Brain microvascular endothelial cell (primary cell): ENCODE measurements at regions not wholly inside any gene's neighbourhood (a gene's known extent, or its start where the extent isn't known, plus 50 kb on each side); places are given as distances from the start of the nearest gene placed in this dataset.

ENCODE experiments used
- DNase-seq: peaks from one replicate; pipeline ENCODE4 v3.0.0-alpha.2; 2020
- H3K27ac ChIP-seq: fragments of 250-450 bp; sonication (Bioruptor Pico); 2 replicates; pipeline ENCODE4 v1.5.1; 2020; ENCODE audit warnings: mild to moderate bottlenecking, moderate library complexity
- H3K27me3 ChIP-seq: fragments of 250-450 bp; sonication (Bioruptor Pico); replicated peaks from 2 replicates; pipeline ENCODE4 v1.5.1; 2020; ENCODE audit warnings: mild to moderate bottlenecking
- H3K36me3 ChIP-seq: fragments of 250-450 bp; sonication (Bioruptor Pico); replicated peaks from 2 replicates; pipeline ENCODE4 v1.5.1; 2020; ENCODE audit warnings: mild to moderate bottlenecking
- H3K4me3 ChIP-seq: 2 replicates; pipeline ENCODE4 v1.5.1; 2011; ENCODE audit warnings: low read depth, mild to moderate bottlenecking, control low read depth, low read length, moderate library complexity
- in situ Hi-C: cut with HindIII; loops from 2 replicates; pipeline ENCODE4 v1.10.0; 2017; ENCODE audit warnings: low sequenced_read_pairs, low pct_ligation_motif_present
- TF ChIP-seq, protein P1 (sequence below): IDR thresholded peaks from 2 replicates; pipeline ENCODE4 v1.5.1; 2011; ENCODE audit warnings: low read depth, mild to moderate bottlenecking, moderate library complexity, low read length, control low read depth, inconsistent platforms; ENCODE audit errors: missing control alignments

DNA sequence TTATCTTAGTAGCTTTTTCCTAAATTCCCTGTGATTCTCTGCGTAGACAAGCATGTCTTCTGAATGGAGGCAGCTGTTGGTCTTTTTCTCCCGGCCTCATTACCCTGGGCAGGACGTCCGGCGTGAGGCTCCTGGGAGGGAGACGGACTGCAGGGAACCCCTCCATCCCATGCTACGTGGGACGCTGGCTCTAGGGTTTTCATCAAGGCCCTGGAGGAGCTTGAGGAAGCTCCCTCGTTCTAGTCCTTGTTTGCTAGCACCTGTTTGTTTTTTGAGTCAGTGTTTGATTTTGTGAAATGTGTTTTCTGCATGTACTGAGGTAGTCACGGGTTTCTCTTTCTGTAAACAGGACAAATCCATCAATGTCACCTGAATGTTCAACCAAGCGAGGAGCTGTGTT is 99.3 kb upstream of the TMEM18 start:
- no peak for DNase-seq
- in situ Hi-C loops: no loop called here
- TF ChIP-seq, protein P1, sequence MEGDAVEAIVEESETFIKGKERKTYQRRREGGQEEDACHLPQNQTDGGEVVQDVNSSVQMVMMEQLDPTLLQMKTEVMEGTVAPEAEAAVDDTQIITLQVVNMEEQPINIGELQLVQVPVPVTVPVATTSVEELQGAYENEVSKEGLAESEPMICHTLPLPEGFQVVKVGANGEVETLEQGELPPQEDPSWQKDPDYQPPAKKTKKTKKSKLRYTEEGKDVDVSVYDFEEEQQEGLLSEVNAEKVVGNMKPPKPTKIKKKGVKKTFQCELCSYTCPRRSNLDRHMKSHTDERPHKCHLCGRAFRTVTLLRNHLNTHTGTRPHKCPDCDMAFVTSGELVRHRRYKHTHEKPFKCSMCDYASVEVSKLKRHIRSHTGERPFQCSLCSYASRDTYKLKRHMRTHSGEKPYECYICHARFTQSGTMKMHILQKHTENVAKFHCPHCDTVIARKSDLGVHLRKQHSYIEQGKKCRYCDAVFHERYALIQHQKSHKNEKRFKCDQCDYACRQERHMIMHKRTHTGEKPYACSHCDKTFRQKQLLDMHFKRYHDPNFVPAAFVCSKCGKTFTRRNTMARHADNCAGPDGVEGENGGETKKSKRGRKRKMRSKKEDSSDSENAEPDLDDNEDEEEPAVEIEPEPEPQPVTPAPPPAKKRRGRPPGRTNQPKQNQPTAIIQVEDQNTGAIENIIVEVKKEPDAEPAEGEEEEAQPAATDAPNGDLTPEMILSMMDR: no peak
- H3K27ac ChIP-seq: no peak overlapping the region
- no peak overlapping the region for H3K4me3 ChIP-seq
- H3K27me3 ChIP-seq: no peaks in the 10 kb centered on the region
- no peaks in the 10 kb centered on the region for H3K36me3 ChIP-seq

DNA sequence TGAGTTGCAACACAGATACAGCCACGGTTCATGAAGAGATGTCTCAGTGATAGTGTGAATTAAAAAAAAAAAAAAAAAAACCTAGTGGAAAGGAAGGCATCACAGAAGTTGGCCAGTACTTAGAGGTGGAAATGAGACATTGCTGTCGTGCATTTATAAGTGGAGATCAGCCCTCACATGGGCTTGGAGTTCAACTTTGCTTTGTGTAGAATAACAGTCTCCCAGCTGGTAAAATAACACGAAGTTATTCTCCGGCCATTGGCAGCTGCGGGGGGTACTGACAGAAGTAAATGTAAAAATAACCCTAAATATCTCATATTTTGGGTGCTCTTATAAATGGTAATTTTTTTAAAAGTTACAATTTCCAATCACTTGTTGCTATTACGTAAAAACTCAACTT is 98.8 kb upstream of the TMEM18 start:
- H3K4me3 ChIP-seq: no peak overlapping the region
- no peak for DNase-seq
- no peak overlapping the region for H3K27ac ChIP-seq
- H3K27me3 ChIP-seq: no peaks in the 10 kb centered on the region
- in situ Hi-C loops: no loop called here
- no peaks in the 10 kb centered on the region for H3K36me3 ChIP-seq
- TF ChIP-seq, protein P1: no peak

GRCh38 chr2:774436-774835 is 97.2 kb upstream of the TMEM18 start:
- no peaks in the 10 kb centered on the region for H3K27me3 ChIP-seq

DNA sequence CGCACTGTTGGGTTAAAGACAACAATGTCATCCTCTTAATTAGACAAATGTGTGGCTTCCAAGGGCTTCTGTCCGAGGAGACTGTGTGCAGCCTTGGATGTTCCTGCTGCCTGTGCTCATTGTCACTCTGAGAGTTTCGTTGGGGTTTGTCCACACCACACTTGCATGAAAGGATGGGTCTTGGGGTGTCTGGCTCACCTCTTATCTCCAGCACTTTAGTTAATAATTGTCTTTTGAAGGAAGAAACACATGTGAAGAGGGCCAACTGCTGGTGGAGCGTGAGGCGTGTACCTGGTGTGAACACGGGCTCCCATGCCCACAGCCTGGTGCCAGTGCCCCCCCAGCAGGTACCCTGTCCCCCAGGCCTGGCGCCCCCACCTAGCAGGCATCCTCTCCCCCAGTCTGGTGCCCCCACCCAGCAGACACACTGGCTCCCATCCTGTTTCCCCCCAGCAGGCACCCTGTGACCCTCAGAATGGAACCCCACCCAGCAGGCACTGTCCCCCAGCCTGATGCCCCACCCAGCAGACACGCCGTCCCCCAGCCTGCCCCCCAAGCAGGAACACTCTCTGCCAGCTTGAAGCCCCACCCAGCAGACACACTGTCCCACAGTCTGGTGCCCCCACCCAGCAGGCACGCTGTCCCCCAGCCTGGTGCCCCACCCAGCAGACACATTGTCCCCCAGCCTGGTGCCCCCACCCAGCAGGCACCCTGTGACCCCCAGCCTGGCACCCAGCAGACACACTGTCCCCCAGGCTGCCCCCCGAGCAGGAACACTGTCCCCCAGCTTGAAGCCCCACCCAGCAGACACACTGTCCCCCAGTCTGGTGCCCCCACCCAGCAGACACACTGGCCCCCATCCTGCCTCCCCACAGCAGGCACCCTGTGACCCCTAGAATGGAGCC is 96.3 kb upstream of the TMEM18 start:
- Histone ChIP-seq H3K27me3 (no peaks in the 10 kb centered on the region), H3K27ac (no peak overlapping the region), H3K4me3 (no peak overlapping the region), H3K36me3 (no peaks in the 10 kb centered on the region)
- TF ChIP-seq, protein P1: no peak
- no peak for DNase-seq
- in situ Hi-C loops: no loop called here

More at GRCh38 chr2:774436-774835, 97.2 kb upstream of the TMEM18 start:
- H3K27ac ChIP-seq: no peak overlapping the region
- no peak overlapping the region for H3K4me3 ChIP-seq
- no peaks in the 10 kb centered on the region for H3K36me3 ChIP-seq
- in situ Hi-C loops: no loop called here
- TF ChIP-seq, protein P1: no peak
- DNase-seq: no peak

DNA sequence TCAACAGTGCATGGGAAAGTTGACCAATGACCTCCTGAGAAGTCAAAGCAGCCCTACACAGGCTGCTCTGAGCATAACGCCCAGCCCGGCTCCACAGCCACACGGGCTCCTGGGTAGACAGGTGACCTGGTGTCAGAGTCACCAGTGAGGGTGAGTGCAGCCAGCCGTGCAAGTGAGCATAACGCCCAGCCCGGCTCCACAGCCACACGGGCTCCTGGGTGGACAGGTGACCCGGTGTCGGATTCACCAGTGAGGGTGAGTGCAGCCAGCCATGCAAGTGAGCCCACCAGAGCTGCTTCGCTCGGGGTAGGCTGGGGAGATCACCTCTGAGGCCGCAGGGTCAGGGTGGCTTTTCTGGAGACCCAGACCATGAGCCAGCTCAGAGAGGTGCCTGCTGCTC is 94.3 kb upstream of the TMEM18 start:
- no peak for DNase-seq
- H3K4me3 ChIP-seq: no peak overlapping the region

More for the DNA sequence above, 94.3 kb upstream of the TMEM18 start:
- Histone ChIP-seq H3K27me3 (no peaks in the 10 kb centered on the region), H3K36me3 (no peaks in the 10 kb centered on the region), H3K27ac (no peak overlapping the region)
- in situ Hi-C loops: no loop called here
- TF ChIP-seq, protein P1: no peak
